Spleen (tissue), 7 donors: ENCODE measurements at regions not wholly inside any gene's neighbourhood (a gene's known extent, or its start where the extent isn't known, plus 50 kb on each side); places are given as distances from the start of the nearest gene placed in this dataset.

Experiments
- CTCF ChIP-seq, 11 experiments: fragments of 200-600 bp in 7 of 11; fragments of 450-650 bp in 4 of 11; sonication (generic) in 4 of 11; IDR thresholded peaks in 8 of 11; conservative IDR thresholded peaks in 3 of 11; 1 replicate in 7 of 11; 2 replicates in 4 of 11; pipeline versions ENCODE4 v1.4.0 to v1.8.0; 2016 to 2021; ENCODE audit warnings: antibody characterized with exemption in 11 of 11, inconsistent platforms in 4 of 11, mild to moderate bottlenecking in 1 of 11
- POLR2A ChIP-seq, 3 donors: fragments of 450-650 bp; IDR thresholded peaks; one replicate each; pipeline ENCODE4 v1.5.1; 2017; ENCODE audit warnings: antibody characterized with exemption in 3 of 3, mild to moderate bottlenecking in 1 of 3
- donor health status: DM: no; HTN: no; CAD: no; lungs with moderate emphysema.
- donor health status: DM: no; HTN: no; CAD: no.
- donor health status: DM: no; HTN: no; CAD: no.

- TF ChIP-seq CTCF (IDR thresholded peaks at IDR 0.05 in 8 of 11, conservative IDR thresholded peaks at IDR 0.05 in 3 of 11) = no peak
- TF ChIP-seq POLR2A (IDR thresholded peaks at IDR 0.05) = no peak
Observed at GRCh38 chr11:69207165-69207889, 51.6 kb downstream of the SMIM38 start.
